RPMI7951 (cell line): ENCODE measurements at regions not wholly inside any gene's neighbourhood (a gene's known extent, or its start where the extent isn't known, plus 50 kb on each side); places are given as distances from the start of the nearest gene placed in this dataset.
"Not testable (repeated sequence)": the region's sequence is repeated elsewhere in the genome, so short reads cannot be mapped to it uniquely, and the experiment has no call there.

ENCODE experiments used
- DNase-seq: peaks from one replicate; pipeline ENCODE4 v3.0.0-alpha.2; 2012; ENCODE audit warnings: low read depth

GRCh38 chr14:71566276-71566675 is 366.0 kb upstream of the RGS6 start:
- DNase-seq = no peak

- DNase-seq = not testable (repeated sequence)
Observed at GRCh38 chr14:71567499-71568133, 364.6 kb upstream of the RGS6 start.

GRCh38 chr14:71574976-71575375 is 357.3 kb upstream of the RGS6 start:
- peak; percentile 84 for DNase-seq

- DNase-seq = no peak
Observed at GRCh38 chr14:71576472-71576871, 355.8 kb upstream of the RGS6 start.

GRCh38 chr14:71579331-71579730 is 352.9 kb upstream of the RGS6 start:
- DNase-seq = no peak

- DNase-seq = peak; percentile 47
Observed at GRCh38 chr14:71582705-71583104, 349.5 kb upstream of the RGS6 start.

GRCh38 chr14:71583194-71583593 is 349.0 kb upstream of the RGS6 start:
- DNase-seq = no peak

- DNase-seq = no peak
Observed at GRCh38 chr14:71583705-71584104, 348.5 kb upstream of the RGS6 start.

- DNase-seq = no peak
Observed at GRCh38 chr14:71585361-71585760, 346.9 kb upstream of the RGS6 start.

GRCh38 chr14:71586131-71586897 is 345.9 kb upstream of the RGS6 start:
- peak; percentile 31 for DNase-seq

- DNase-seq = peak; percentile 75
Observed at GRCh38 chr14:71588028-71588427, 344.2 kb upstream of the RGS6 start.

- no peak for DNase-seq
Observed at GRCh38 chr14:71588576-71589215, 343.5 kb upstream of the RGS6 start.

GRCh38 chr14:71589609-71590008 is 342.6 kb upstream of the RGS6 start:
- DNase-seq = no peak

- DNase-seq = no peak
Observed at GRCh38 chr14:71590131-71590530, 342.1 kb upstream of the RGS6 start.

GRCh38 chr14:71591231-71591630 is 341.0 kb upstream of the RGS6 start:
- no peak for DNase-seq

GRCh38 chr14:71591929-71592328 is 340.3 kb upstream of the RGS6 start:
- DNase-seq = peak; percentile 82

GRCh38 chr14:71592361-71592760 is 339.9 kb upstream of the RGS6 start:
- DNase-seq = no peak

- DNase-seq = no peak
Observed at GRCh38 chr14:71593966-71594365, 338.3 kb upstream of the RGS6 start.

GRCh38 chr14:71594821-71595220 is 337.4 kb upstream of the RGS6 start:
- no peak for DNase-seq

- DNase-seq = no peak
Observed at GRCh38 chr14:71595441-71595840, 336.8 kb upstream of the RGS6 start.

GRCh38 chr14:71597287-71597920 is 334.8 kb upstream of the RGS6 start:
- DNase-seq = no peak

GRCh38 chr14:71597955-71598660 is 334.1 kb upstream of the RGS6 start:
- no peak for DNase-seq
